ENCODE measurements at regions not wholly inside any gene's neighbourhood (a gene's known extent, or its start where the extent isn't known, plus 50 kb on each side); places are given as distances from the start of the nearest gene placed in this dataset.

- no peak overlapping the region for H3K4me3 ChIP-seq (ENCODE audit: control insufficient read depth, low read depth, low read length)
- no peak for DNase-seq (ENCODE audit: low read depth)
- no peak for TF ChIP-seq CTCF (IDR thresholded peaks at IDR 0.05; ENCODE audit: control insufficient read depth, insufficient read depth, low read depth, low read length, missing control alignments)
Observed at GRCh38 chr11:127859941-127860354, 727.4 kb downstream of the ETS1 start.

DNA sequence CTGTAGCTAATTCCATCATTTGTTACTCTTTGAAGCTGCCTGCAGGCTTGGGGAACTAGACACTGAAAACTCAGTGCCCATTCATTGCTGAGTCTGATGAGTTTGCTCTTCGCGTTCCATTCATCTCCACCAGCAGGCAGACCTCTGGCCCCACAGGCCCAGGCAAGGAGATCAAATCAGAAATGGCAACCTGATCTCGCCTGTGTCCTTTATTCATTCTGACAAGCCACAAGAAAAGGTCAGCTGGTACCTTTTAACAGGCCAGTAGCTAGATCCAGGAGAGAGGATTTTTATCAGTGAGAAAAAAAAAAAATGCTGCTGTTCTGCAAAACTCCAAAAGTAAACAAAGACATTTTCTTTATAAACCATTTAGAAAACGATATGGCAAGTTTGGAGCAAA, 742.5 kb downstream of the ETS1 start:
- no peak for TF ChIP-seq CTCF (IDR thresholded peaks at IDR 0.05; ENCODE audit: control insufficient read depth, insufficient read depth, low read depth, low read length, missing control alignments)
- no peak overlapping the region for H3K4me3 ChIP-seq (ENCODE audit: control insufficient read depth, low read depth, low read length)
- DNase-seq (ENCODE audit: low read depth) = no peak

GRCh38 chr11:127843483-127844396, 743.6 kb downstream of the ETS1 start:
- DNase-seq (ENCODE audit: low read depth) = peak; percentile 13
- TF ChIP-seq CTCF (IDR thresholded peaks at IDR 0.05; ENCODE audit: control insufficient read depth, insufficient read depth, low read depth, low read length, missing control alignments) = peak; percentile 64
- no peak overlapping the region for H3K4me3 ChIP-seq (ENCODE audit: control insufficient read depth, low read depth, low read length)

GRCh38 chr11:127825183-127825582, 762.2 kb downstream of the ETS1 start:
- no peak for DNase-seq (ENCODE audit: low read depth)
- H3K4me3 ChIP-seq (ENCODE audit: control insufficient read depth, low read depth, low read length) = no peak overlapping the region
- no peak for TF ChIP-seq CTCF (IDR thresholded peaks at IDR 0.05; ENCODE audit: control insufficient read depth, insufficient read depth, low read depth, low read length, missing control alignments)

DNA sequence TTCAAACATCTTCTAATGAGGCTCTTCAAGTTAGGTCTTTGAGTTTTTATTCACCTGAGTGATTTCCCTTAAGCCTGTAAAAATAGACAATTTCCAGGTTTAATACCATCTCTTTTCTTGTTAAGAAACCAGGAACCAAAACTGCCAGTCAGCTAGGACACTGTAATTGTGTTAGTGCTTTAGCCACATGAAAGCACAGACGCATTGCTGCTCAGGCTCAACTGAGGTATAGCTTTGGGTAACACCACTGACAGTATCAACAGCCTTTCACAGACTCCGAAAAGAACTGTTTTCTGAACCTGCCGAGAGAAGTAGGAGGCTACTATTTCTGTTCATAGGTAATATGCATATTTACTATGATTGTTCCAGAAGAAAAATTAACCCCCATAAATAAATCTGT, 768.7 kb downstream of the ETS1 start:
- TF ChIP-seq CTCF (IDR thresholded peaks at IDR 0.05; ENCODE audit: control insufficient read depth, insufficient read depth, low read depth, low read length, missing control alignments) = no peak
- no peak for DNase-seq (ENCODE audit: low read depth)
- no peak overlapping the region for H3K4me3 ChIP-seq (ENCODE audit: control insufficient read depth, low read depth, low read length)

DNA sequence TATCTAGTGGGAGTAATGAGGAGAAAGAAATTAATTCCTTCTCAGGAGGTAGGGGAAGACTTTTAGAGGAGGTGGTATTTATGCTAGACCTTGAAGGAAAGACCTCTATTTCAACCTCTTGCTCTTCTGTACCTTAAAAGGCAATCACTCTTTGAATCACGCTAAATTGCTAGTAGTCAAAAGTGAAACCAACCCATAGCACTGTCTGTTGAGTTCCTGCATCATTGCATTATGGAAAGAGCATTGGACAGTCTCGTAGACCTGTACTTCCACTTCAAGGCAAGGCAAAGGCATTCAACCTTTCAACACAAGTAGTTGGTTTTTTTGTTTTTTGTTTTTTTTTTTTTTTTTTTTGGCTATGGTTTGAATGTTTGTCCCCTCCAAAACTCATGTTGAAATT, 770.4 kb downstream of the ETS1 start:
- no peak for DNase-seq (ENCODE audit: low read depth)
- TF ChIP-seq CTCF (IDR thresholded peaks at IDR 0.05; ENCODE audit: control insufficient read depth, insufficient read depth, low read depth, low read length, missing control alignments) = no peak
- no peak overlapping the region for H3K4me3 ChIP-seq (ENCODE audit: control insufficient read depth, low read depth, low read length)

Measured in AG09309 (cell line).